Smooth muscle cell (in vitro differentiated cells): ENCODE measurements at regions not wholly inside any gene's neighbourhood (a gene's known extent, or its start where the extent isn't known, plus 50 kb on each side); places are given as distances from the start of the nearest gene placed in this dataset.
"Not testable (repeated sequence)": the region's sequence is repeated elsewhere in the genome, so short reads cannot be mapped to it uniquely, and the experiment has no call there.

ENCODE experiments used
- DNase-seq: peaks from one replicate; lab custom pipeline; 2025; ENCODE audit not compliant: unreplicated experiment; lab: John Stamatoyannopoulos, UW
- H2AFZ ChIP-seq: fragments of 200-600 bp; sonication (generic); 2 replicates; pipeline ENCODE4 v1.6.0; 2016; ENCODE audit warnings: antibody characterized with exemption, low read depth, mild to moderate bottlenecking
- H3F3A ChIP-seq: fragments of 200-600 bp; sonication (generic); 2 replicates; pipeline ENCODE4 v1.6.0; 2017; ENCODE audit warnings: antibody characterized with exemption, low read depth
- H3K27ac ChIP-seq: fragments of 200-600 bp; sonication (generic); 2 replicates; pipeline ENCODE4 v1.5.1; 2016; ENCODE audit warnings: low read depth, mild to moderate bottlenecking
- H3K27me3 ChIP-seq: fragments of 200-600 bp; sonication (generic); 2 replicates; pipeline ENCODE4 v1.6.1; 2016; ENCODE audit warnings: low read depth, mild to moderate bottlenecking
- H3K36me3 ChIP-seq: fragments of 200-600 bp; sonication (generic); 2 replicates; pipeline ENCODE4 v1.5.1; 2016; ENCODE audit warnings: low read depth
- H3K4me1 ChIP-seq: fragments of 200-600 bp; sonication (generic); 2 replicates; pipeline ENCODE4 v1.5.1; 2016; ENCODE audit warnings: low read depth
- H3K4me2 ChIP-seq: fragments of 200-600 bp; sonication (generic); 2 replicates; pipeline ENCODE4 v1.6.0; 2016; ENCODE audit warnings: mild to moderate bottlenecking
- H3K4me3 ChIP-seq: fragments of 200-600 bp; sonication (generic); 2 replicates; pipeline ENCODE4 v1.5.1; 2016; ENCODE audit warnings: mild to moderate bottlenecking
- H3K79me2 ChIP-seq: fragments of 200-600 bp; sonication (generic); 2 replicates; pipeline ENCODE4 v1.6.0; 2016; ENCODE audit warnings: low read depth, mild to moderate bottlenecking
- H3K9ac ChIP-seq: fragments of 200-600 bp; sonication (generic); 2 replicates; pipeline ENCODE4 v1.6.0; 2016; ENCODE audit warnings: low read depth
- H3K9me3 ChIP-seq: fragments of 200-600 bp; sonication (generic); replicated peaks from 2 replicates; pipeline ENCODE4 v1.5.1; 2016; ENCODE audit warnings: low read depth
- H4K20me1 ChIP-seq: fragments of 200-600 bp; sonication (generic); 2 replicates; pipeline ENCODE4 v1.6.0; 2016; ENCODE audit warnings: low read depth
- WGBS: methylation state at CpG from one replicate; pipeline ENCODE4 v1.1.7; 2016; ENCODE audit warnings: low lambda C conversion rate; 5-methylcytosine and 5-hydroxymethylcytosine counted together
- TF ChIP-seq, protein P1 (sequence below): fragments of 200-600 bp; sonication (generic); IDR thresholded peaks from 2 replicates; pipeline ENCODE4 v1.5.1; 2017; ENCODE audit warnings: borderline replicate concordance, mild to moderate bottlenecking, antibody characterized with exemption; ENCODE audit not compliant: insufficient read depth, poor library complexity, severe bottlenecking

DNA sequence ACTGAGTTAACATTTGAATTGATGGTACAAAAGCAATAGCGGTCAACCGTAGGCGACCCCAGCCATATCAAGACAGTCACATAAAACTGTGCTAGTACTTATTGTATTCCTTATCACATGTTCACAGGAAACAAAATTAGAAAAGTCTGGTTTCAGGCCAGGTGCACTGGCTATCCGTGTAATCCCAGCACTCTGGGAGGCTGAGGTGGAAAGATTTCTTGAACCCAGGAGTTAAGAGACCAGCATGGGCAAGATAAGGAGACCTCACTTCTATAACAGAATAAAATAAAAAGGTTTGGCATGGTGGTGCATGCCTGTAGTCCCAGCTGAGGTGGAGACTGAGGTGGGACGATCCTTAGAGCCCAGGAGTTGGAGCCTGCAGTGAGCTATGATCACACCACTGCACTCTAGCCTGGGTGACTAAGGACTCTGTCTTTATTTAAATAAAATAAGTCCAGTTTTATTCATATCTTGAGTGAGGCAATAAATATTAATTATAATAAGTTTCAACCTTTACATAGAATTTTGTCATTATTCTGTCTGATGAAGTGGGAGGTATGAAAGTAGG lies 84.1 kb upstream of the RGPD4 start:
- no peak for DNase-seq
- H3K27ac ChIP-seq, result no peak overlapping the region

GRCh38 chr2:107743274-107743673 lies 83.4 kb upstream of the RGPD4 start:
- 82% methylated on average over 5 of the region's 5 CpGs for WGBS
- Histone ChIP-seq H3K36me3 (no peaks in the 10 kb centered on the region), H4K20me1 (no peaks in the 10 kb centered on the region), H3K9me3 (no peaks in the 10 kb centered on the region), H3K9ac (no peak overlapping the region), H3K79me2 (no peaks in the 10 kb centered on the region), H3F3A (no peaks in the 10 kb centered on the region), H3K4me1 (no peaks in the 10 kb centered on the region), H3K27ac (no peak overlapping the region), H3K4me2 (no peak overlapping the region), H3K4me3 (no peak overlapping the region), H3K27me3 (no peaks in the 10 kb centered on the region), H2AFZ (no peak overlapping the region)
- TF ChIP-seq, protein P1, sequence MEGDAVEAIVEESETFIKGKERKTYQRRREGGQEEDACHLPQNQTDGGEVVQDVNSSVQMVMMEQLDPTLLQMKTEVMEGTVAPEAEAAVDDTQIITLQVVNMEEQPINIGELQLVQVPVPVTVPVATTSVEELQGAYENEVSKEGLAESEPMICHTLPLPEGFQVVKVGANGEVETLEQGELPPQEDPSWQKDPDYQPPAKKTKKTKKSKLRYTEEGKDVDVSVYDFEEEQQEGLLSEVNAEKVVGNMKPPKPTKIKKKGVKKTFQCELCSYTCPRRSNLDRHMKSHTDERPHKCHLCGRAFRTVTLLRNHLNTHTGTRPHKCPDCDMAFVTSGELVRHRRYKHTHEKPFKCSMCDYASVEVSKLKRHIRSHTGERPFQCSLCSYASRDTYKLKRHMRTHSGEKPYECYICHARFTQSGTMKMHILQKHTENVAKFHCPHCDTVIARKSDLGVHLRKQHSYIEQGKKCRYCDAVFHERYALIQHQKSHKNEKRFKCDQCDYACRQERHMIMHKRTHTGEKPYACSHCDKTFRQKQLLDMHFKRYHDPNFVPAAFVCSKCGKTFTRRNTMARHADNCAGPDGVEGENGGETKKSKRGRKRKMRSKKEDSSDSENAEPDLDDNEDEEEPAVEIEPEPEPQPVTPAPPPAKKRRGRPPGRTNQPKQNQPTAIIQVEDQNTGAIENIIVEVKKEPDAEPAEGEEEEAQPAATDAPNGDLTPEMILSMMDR, result no peak
- no peak for DNase-seq

More for the DNA sequence above, 84.1 kb upstream of the RGPD4 start:
- WGBS, result 92% methylated on average over 5 of the region's 5 CpGs
- H3K27me3 ChIP-seq, result no peaks in the 10 kb centered on the region
- no peak overlapping the region for H2AFZ ChIP-seq
- no peaks in the 10 kb centered on the region for H3K9me3 ChIP-seq
- no peak overlapping the region for H3K9ac ChIP-seq
- H3K79me2 ChIP-seq, result no peaks in the 10 kb centered on the region
- H3K4me3 ChIP-seq, result no peak overlapping the region
- H3K36me3 ChIP-seq, result no peaks in the 10 kb centered on the region
- H3F3A ChIP-seq, result no peaks in the 10 kb centered on the region
- no peaks in the 10 kb centered on the region for H3K4me1 ChIP-seq
- TF ChIP-seq, protein P1, result no peak
- no peaks in the 10 kb centered on the region for H4K20me1 ChIP-seq
- no peak overlapping the region for H3K4me2 ChIP-seq

DNA sequence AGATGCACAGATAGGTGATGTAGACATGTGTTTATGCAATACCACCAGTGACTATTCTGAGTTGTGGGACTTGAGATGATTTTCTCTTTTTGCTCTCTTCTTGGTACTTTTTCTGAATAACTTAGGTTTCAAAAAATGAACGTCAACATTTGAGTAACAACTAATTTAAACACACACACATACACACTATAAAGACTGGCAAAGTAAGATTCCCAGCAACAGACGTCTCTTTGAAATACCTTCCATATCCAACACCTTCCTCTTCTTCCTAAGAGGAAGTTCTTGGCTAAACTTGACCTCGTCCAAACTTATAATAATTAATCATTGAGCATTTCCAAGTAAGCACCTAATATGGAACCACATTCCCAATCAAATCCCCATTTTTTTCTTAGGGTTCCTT lies 81.6 kb upstream of the RGPD4 start:
- H3K9ac ChIP-seq, result no peak overlapping the region
- WGBS, result 96% methylated on average over 3 of the region's 3 CpGs
- H3K79me2 ChIP-seq, result no peaks in the 10 kb centered on the region
- no peak overlapping the region for H3K4me2 ChIP-seq
- H3K4me1 ChIP-seq, result no peaks in the 10 kb centered on the region
- no peak for DNase-seq
- no peak overlapping the region for H3K4me3 ChIP-seq
- H2AFZ ChIP-seq, result no peak overlapping the region
- H3F3A ChIP-seq, result no peaks in the 10 kb centered on the region
- TF ChIP-seq, protein P1, result no peak
- H3K27ac ChIP-seq, result no peak overlapping the region
- H3K36me3 ChIP-seq, result no peaks in the 10 kb centered on the region
- H3K27me3 ChIP-seq, result no peaks in the 10 kb centered on the region
- H4K20me1 ChIP-seq, result no peaks in the 10 kb centered on the region
- H3K9me3 ChIP-seq, result no peaks in the 10 kb centered on the region

- H3K27ac ChIP-seq, H3K4me3 ChIP-seq, H2AFZ ChIP-seq, H3K4me2 ChIP-seq, H3K4me1 ChIP-seq, H3K36me3 ChIP-seq, DNase-seq, H3K79me2 ChIP-seq, H3K9ac ChIP-seq, H3K9me3 ChIP-seq, H4K20me1 ChIP-seq, H3K27me3 ChIP-seq, H3F3A ChIP-seq: not testable (repeated sequence)
- WGBS, result 93% methylated on average over 13 of the region's 13 CpGs
Observed at GRCh38 chr2:107746552-107747198, 80.0 kb upstream of the RGPD4 start.

DNA sequence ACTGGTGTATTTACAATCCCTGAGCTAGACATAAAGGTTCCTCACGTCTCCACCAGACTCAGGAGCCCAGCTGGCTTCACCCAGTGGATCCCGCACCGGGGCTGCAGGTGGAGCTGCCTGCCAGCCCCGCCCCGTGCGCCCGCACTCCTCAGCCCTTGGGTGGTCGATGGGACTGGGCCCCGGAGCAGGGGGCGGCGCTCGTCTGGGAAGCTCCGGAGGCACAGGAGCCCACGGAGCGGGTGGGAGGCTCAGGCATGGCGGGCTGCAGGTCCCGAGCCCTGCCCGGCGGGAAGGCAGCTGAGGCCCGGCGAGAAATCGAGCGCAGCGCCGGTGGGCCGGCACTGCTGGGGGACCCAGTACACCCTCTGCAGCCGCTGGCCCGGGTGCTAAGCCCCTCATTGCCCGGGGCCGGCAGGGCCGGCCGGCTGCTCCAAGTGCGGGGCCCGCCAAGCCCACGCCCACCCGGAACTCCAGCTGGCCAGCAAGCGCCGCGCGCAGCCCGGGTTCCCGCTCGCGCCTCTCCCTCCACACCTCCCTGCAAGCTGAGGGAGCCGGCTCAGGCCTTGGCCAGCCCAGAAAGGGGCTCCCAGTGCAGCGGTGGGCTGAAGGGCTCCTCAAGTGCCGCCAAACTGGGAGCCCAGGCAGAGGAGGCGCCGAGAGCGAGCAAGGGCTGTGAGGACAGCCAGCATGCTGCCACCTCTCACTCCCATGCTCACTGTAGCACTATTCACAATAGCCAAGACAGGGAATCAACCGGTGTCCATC lies 79.3 kb upstream of the RGPD4 start:
- not testable (repeated sequence) for H3K4me3 ChIP-seq, H3F3A ChIP-seq, H3K27ac ChIP-seq, H3K79me2 ChIP-seq, H3K4me1 ChIP-seq, H2AFZ ChIP-seq, H3K9me3 ChIP-seq, DNase-seq, H3K27me3 ChIP-seq, H4K20me1 ChIP-seq, H3K36me3 ChIP-seq, H3K4me2 ChIP-seq, H3K9ac ChIP-seq
- WGBS, result 96% methylated on average over 44 of the region's 51 CpGs
